Stimulated activated CD8-positive, alpha-beta memory T cell treated with anti-CD3 and anti-CD28 coated beads, Interleukin-4, amount 100 ng/mL, for 1 hour (primary cell): ENCODE measurements at regions not wholly inside any gene's neighbourhood (a gene's known extent, or its start where the extent isn't known, plus 50 kb on each side); places are given as distances from the start of the nearest gene placed in this dataset.

Experiments
- DNase-seq, 2 donors: peaks; one replicate each; pipeline ENCODE4 v3.0.0-alpha.2; 2020; ENCODE audit warnings: low read depth in 2 of 2, low spot score in 1 of 2

DNA sequence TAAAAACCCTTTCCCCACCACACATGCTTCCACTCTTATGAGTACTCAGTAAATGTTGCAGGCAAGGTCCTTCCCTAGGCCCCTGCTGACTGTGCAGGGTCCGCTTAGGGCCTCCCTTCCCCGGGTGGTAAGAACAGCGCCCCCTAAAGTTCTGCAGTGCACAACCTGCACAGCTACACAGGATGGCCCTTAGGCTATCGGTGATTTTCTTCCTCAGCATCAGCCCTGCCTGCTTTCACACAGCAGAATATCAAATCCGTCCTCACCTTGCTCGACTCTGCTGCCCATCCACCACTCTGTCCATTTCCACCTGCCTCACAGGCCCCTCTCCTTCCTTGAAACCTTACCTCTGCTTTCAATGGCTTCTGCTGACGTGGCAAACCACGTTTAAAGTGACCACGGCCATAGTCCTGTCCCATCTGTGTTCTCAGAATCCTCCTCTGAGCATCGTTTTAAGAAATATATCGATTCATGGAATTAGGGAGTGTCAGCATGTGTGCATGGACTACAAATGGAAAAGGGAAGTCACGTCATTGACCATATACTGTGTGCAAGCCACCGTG is 51.4 kb upstream of the TMEM132E start:
- DNase-seq, result no peak

DNA sequence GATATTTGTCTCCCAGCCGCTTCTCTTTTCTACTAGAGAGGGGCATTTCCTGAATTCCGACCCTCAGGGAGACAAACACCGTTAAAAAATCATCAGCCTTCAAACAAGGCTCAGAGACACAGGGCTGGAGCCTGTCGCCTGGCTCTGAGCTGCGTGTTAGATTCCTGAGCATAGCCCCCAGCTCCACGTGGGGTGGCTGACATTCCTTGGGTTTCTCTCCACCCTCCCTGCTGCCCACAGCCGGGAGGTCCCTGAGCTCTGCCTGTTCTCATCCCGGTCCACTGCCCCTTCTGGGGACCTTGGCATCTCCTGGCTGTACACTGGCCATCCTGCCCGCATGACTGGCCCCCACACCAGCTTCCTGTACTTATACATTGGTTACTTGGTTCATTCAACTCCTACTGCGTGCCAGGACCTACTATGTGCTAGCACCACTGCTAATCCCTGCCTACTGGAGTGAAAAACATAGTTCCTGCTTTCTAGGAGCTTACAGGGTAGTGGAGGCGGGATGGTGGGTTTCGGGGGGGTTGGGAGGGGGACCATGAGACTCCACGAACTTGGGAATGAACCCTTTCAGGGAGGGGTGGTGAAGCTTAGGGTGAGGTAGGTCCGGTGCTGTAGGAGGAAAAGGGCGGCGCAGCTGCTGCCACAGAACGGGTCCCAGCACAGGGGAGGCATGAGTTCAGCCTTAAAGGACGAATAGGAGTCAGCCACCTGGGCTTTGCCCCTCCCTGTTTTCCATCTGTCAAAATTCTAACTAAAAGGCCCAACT is 52.1 kb upstream of the TMEM132E start:
- no peak for DNase-seq

DNA sequence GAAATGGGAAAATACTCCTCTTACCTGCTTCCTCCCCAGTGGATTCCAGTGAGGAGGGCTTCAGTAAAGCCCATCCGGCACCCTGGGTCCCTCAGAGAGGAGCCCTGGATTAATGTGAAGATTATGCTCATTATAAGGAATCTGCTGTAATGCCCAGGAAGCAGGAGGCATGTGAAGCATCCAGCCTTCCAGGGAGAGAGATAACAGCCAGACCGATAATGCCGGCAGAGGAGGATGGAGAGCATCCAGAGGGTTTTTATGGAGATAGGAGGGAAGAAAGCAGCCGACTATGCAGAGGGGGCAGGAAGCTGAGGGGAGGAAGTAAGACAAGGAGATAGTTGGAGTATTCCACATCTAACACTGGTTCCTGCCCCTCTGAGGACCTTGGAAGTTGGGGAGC is 53.7 kb upstream of the TMEM132E start:
- DNase-seq, result no peak

DNA sequence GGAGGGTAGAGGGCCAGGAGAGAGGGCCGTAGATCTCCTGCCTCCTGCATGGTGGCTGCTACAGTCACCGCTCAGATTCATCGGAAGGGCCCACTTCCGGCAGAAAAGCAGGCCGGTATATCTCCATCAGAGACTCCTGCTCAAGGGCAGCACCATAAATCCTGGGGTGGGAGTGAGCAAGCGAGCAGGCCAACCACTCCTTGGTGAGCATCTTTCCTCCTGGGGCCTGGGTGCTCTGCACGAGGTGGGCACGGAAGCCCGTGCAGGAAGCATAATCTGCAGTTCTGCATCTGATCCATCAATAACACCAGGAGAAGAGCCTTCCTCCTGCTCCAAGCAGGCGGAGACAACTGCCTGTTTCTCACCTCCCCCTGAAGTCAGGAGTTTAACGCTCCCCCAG is 57.4 kb upstream of the TMEM132E start:
- no peak for DNase-seq

DNA sequence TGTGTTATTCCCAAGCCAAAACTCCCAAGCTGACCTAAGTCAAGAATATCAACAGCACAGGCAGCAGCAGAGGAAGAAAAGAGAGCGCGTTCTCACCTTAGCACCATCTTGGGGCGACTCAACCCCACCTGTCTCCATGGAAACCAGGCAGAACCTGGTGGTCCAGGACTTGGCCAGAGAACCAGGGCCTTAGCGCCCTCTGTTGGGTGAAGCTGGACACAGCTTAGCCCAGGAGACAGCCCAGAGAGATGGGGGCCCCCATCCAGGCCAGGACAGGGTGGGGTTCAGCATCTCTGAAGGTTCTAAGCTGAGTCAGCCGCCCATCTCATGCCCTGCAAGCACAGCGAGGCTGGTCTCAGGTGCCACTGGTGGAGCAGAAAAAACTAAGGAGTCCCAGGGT is 60.1 kb upstream of the TMEM132E start:
- no peak for DNase-seq

DNA sequence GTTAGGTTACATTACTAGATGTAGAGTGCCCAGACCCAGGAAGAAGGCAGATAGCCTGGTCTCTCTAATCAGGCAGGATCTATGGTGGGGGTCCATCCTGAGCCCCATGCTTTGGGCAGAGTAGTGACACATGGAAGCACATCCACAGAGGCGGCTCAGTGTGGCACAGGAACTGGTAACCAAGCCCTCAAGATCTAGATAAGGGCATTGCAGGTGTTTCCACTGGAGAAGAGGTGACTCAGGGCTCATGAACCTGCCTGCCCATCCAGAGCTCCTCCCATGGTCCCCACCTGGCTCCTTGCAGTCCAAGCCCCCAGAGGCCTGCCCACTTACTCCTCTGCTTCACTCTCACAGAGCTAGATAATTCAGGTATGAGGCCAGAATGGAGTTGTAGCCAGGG is 62.0 kb upstream of the TMEM132E start:
- no peak for DNase-seq

DNA sequence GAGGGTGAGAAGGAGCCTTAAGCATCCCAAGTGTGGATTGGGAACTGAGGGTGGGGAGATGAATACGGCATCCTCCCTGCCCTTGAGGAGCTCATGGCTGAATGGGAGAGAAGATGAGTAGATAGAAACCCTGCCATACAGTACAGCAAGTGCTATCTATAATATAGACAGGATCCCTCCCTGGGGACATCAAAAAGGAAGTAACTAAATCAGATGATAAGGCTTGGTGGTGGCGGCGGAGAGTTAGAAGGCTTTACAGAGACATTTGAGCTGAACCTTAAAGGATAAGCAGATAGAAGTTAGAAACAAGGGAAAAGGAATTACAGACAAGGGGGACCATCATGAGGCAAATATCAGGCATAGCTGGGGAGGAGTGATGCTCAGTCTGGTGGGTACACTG is 67.5 kb upstream of the TMEM132E start:
- DNase-seq, result no peak

DNA sequence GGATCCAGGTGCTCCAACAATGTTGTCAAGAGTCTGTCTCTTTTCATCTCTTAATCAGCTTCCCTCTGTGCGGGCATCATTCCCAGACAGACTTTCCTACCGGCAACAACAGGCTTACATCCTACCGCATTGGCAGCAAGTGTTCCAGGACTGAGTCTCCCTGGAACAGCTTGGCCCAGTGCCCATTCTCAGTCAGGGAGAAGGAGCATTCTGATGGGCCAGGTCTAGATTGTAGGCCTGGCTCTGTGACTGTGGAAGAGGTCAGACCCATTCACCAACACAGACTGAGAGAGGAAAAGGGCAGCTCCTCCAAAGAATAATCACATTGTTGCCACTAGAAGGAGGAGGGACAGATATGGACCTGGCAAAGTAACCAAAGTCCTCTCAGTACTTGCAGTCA is 68.1 kb upstream of the TMEM132E start:
- no peak for DNase-seq

DNA sequence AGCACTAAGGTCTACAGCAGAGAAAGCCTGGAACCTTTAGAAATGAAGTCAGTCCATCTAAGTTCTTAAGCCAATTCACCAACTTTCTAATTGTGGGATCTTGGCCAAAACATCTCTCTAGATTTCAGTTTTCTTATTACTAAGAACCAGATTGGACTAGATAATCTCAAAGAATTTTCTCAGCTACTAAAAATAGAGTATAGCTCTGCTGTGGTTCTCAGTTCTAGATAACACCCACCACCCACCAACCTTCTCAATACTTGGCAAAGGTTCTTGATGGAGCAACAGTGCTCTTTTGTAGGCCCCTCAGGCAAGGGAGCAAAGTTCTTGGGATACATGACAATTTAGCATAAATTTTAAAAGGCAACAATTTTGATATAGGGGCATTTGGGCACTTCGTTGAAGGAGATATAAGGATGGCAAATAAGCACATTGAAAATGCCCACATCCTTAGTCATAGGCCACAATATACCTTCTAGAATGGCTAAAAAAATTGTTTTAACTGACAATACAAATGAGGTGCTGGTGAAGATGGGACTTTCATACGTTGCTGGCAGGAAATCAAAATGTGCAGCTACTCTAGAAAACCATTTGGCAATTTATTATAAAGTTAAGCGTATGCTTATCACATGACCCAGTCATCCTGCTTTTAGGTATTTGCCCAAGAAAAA is 74.4 kb upstream of the TMEM132E start:
- DNase-seq, result no peak

DNA sequence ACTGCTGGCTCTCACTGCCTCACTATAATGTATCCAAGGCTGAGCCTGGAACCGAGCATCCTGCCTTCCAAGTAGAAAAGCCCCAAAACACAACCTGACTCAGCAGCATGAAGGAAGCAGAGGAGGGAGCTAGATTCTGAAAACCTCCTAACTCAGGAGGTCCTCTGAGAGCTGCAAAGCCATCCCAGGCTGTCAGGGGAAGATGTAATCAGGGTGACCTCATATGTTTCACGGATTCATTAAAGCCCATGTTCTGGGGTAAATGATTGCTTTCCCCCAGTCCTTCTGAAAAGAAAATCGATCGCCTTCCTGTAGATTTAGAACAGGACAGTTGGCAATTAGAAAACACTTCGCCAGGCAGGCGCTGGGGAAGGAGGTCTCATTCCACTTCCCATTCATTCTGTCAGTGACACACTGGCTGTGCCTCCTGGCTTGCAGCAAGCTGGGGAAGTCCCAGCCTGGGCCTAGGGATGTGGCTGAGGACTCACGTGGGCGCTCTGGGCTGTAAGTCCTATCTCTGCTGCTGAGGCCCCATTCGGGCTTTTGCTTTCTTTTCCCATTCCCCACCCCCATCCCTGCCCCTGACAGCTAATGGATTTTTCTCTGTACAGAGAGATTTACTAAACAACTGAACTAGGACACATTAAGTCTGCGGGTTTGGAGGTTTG is 75.7 kb upstream of the TMEM132E start:
- no peak for DNase-seq

DNA sequence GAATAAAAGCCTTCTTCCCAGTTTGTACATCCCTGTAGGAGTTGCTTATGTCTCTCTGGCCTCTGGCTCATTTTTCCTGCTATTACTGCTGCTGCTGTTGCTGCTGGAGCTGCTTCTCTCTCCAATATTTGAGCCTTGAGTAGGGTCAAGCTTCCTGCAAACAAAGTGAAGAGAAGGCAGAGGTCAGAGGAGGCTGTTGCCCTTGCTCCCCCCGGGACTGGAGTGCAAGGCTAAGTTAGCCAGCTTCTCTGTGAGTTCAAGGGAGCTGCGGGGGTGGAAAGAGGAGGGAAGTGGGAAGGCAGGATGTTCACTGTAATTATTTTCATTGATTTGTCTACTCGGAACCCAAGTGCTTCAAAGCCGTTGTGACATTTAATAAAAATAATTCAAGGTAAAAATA is 77.0 kb upstream of the TMEM132E start:
- no peak for DNase-seq

DNA sequence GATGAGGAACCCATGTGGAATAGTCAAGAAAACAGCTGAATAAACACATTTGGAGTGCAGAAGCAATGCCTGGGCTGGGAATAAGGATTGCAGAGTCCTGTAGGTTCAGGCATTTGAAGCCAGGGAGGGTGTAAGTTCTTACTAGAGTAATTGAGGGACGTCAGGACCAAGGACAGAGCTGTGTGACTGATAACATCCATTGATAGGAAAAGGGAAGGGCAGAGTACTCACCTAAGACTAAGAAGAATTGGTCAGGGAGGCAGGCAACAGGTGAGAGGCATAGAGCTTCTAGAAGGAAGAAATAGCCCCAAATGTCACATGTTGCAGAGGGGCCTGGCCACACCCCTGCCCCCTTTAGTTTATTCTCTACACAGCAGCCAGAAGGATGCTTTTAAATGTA is 79.8 kb upstream of the TMEM132E start:
- no peak for DNase-seq

DNA sequence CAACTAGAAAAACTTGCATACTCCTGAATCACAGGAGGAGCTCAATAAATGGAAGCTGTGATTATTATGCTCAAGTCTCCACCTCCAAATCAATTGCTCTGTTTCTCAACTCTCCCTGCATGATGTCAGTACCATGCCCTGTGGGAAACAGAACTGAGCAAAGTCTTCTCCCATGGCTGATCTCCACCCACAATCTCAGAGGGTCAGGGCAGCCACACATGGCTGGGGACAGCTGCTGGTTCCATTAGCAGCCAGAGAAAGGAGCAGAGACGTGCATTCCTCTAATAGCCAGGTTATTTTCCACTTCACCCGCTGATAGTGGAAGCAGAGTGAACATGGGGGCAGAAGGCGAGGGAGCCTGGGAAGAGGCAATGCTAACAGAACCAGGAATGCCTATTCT is 85.5 kb upstream of the TMEM132E start:
- no peak for DNase-seq

DNA sequence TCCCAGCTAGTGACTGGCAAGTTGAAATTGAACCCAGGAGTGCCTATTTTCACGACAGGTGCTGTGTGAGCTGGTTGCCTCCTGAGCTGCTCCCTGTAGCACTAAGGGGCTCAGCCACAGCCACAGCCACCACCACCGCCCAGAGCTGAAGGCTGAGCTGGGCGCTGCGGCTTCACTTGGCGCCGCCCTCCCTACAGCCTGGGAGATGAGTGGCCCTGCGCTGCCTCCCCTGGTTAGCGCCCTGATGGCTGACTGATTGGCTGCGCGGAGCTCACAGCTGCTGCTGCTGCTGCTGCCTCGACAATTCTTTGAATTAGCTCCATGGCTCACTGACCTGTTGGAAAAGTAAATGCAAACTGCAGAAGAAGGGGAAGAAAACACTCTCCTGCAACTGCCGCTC is 91.8 kb upstream of the TMEM132E start:
- no peak for DNase-seq

DNA sequence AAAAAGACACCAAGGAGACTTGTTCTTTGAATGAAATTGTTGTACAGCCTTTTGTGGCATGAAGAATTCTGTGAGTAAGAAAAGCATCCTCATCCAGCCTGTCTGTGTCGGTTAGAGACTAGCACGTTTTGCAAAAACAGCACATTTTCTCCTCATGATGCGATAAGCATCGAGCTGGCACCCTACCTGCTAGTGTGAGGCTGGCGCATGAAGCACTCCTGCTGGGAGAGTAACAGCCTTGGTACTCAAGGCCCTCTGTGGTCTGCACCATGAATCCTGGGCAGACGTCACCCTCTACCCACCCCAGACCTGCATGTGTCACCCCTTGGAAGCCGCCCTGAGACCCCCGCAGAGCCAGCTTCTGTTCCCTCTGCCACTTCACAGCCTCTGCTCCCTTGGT is 92.6 kb upstream of the TMEM132E start:
- DNase-seq, result no peak

DNA sequence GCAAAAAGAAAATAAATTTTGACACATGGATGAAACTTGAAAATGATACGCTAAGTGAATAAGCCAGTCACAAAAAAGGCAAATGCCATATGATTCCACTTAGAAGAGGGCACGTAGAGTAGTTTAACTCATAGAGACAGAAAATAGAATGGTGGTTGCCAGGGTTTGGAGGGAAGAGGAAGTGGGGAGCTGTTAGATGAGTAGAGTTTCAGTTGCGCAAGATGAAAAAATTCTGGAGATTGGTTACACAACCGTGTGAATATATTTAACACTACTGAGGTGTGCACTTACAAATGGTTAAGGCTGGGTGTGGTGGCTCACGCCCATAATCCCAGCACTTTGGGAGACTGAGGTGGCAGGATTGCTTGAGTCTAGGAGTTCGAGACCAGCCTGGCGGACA is 93.4 kb upstream of the TMEM132E start:
- DNase-seq, result no peak

DNA sequence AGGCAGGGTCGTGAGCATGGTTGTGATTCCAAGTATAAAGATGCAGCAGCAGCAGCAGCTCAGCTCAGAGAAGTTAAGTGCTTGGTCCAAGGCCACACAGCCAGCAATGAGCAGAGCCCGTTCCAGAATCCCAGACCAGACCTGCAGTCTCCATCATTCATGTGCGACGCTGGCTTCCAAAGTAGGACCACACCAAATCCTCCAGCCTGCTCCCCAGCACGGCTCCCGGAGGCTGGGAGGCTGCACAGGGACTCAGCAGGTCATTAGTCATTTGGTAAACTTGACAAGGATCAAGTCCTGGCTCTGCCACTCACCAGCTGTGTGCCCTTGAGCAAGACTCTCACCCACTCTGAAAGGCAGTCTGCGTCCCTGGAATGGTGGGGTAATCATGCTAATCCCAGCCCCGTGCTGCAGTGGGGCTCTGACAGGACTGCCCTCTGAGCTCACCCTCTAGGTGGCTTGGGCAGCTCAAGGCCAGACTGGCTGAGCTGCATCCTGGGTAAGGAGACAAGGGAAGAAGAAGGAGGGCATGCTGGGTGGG is 95.1 kb upstream of the TMEM132E start:
- no peak for DNase-seq

DNA sequence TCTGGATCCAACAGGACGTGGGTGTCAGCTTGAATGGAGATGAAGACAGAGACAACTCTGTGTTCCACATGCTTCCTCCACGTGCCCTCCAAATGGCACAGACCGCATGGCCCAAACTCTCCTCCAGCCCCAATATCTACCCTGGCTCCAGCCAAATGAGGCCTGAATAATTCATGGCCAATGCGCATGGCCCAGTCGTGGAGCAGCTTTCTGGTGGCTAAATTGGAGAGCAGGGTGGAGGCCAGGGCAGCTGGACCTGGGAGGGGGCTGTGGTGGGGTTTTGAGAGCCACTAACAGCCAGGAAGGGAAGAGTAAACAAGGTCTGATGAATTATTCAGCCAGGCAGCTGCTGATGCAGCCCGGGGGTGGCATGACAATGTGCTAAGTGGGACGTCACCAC is 96.7 kb upstream of the TMEM132E start:
- no peak for DNase-seq

DNA sequence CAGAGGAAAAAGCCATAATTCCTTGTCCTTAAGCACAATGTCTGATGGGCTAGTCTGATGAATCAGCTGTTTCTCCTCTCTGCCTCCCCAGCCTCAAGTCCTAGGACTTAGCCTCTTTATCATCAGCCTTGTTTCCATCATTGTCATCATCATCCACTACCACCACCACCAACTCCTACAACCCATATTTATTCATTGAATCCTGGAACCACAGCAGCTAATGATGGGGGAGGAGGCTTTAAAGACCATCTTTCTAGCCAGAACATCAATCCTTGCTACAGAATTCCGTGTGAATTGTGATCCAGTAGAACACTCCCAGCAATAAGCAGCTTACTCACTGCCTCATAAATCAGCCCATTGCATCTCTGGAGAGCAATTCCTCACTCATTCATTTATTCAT is 97.6 kb upstream of the TMEM132E start:
- DNase-seq, result no peak

DNA sequence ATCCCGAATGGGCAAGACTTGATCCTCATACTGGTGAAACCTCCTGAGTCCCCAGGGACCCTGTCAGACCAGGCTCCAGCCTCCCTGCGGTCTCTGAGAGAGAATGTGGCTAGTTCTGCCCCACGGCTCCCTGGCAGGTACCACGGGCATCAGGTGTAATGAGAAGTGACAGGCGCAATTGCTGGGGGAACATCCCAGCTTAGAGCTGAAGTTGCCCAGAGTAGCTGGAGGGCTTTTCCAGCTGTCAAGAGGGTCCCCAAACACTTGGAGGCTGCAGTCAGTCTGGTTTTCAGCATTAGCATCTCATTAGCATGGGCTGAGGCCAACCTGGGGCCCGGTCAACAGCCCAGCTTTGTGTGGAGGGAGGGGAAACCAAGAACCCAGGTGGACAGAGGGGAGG is 100.0 kb upstream of the TMEM132E start:
- DNase-seq, result no peak

DNA sequence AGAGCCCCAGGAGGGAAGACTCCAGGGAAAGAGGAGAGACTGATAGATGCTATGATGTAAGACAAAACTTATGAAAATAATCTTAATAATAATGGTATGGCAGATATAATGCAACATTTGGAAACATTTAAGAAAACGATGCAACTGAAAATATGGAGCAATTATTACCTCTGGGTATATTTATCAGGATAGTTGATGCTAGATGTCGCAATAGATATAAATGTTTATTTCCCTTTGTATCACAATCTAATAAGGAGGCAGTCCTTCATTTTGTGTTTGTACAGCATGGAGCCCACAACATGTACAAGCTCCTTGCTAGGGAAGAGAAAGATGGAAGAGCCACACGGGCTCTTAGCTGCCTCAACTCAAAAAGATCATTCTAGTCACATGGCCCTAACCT is 101.1 kb upstream of the TMEM132E start:
- DNase-seq, result no peak

DNA sequence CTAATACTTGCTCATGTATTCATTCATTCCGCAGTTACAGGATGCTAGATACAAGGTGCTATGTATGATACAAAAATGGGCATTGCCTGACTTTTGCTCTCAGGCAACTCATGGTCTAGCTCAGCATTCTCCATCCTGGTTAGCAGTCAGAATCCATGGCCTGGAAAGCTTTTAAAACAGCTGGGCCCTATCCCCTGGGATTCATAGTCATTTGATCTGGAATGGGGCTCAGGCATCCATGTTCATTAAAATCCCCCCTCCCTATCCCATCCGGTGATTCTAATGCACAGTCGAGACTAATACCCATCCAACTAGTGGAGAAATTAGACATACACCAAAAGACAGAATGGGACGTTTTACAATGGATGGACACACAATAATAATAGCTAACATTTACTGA is 104.1 kb upstream of the TMEM132E start:
- DNase-seq, result no peak
